HG03575 (cell line): ENCODE measurements at regions not wholly inside any gene's neighbourhood (a gene's known extent, or its start where the extent isn't known, plus 50 kb on each side); places are given as distances from the start of the nearest gene placed in this dataset.
"Not testable (repeated sequence)": the region's sequence is repeated elsewhere in the genome, so short reads cannot be mapped to it uniquely, and the experiment has no call there.

Experiments used
- ATAC-seq: cut with Tn5 transposase; IDR thresholded peaks from one replicate; pipeline ENCODE4 v1.9.1; 2021; ENCODE audit not compliant: unreplicated experiment, insufficient number of reproducible peaks, low FRiP score; ENCODE audit errors: extremely low read depth

DNA sequence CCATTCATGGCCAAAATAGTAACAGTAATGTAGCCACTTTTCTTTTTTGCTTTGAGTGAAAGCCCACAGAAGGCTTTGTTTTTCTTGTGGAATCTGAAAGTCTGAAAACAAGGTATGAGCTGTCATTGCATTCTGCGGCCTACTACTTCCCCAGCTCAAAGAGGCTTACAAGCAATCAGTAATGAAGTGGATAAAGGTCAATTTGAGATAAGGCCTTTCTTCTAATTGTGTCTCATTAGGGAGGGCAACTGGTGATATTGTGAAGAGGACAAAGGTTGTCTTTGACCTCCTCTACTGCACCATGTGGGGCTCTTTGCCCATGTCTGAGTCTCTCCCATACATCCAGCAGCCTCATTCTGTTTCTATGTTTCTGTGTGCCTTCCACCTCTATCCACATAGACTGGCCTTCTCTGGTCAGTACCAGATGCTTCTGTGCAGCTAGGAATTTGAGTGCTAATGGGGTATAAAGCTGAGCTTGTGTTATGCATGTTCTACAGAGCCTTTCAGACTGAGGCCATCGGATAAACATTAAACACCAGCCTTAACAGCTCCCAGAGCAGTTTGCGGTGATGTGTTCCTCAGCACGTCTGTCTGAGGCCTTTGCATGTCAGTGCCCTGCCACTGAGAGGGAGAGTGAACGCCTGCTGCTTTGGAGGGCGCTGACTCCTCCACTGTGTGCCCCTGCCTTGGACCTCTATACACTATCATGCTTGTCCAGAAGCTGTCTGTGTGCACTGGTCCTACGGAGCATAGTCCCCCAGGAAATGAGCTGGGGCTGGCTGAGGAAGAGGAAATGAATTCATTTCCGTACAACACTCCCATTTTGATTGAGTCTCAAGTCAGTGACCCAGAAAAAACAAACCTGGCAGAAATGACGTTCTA is 80.2 kb downstream of the SH2D1A start:
- ATAC-seq, result no peak

GRCh38 chrX:124433186-124433585 is 86.8 kb downstream of the SH2D1A start:
- ATAC-seq, result no peak

DNA sequence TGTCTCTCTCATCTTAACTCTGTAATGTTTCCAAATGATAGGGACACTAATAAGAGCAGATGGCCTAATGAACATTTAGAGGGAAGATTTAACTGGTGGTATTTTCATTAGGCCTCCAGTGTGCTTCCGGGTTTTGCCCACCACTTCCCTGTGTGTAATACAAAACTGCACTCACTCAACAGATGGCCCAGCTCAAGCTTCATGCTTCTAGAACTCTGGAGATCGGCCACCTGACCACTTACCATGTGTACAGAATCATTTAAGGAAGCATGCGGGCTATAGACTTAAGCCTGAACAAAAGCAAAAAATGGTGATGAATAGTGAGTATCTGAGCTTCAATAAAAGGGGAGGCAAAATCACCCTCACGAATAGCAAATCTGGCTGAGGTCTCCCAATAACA is 89.3 kb downstream of the SH2D1A start:
- no peak for ATAC-seq

DNA sequence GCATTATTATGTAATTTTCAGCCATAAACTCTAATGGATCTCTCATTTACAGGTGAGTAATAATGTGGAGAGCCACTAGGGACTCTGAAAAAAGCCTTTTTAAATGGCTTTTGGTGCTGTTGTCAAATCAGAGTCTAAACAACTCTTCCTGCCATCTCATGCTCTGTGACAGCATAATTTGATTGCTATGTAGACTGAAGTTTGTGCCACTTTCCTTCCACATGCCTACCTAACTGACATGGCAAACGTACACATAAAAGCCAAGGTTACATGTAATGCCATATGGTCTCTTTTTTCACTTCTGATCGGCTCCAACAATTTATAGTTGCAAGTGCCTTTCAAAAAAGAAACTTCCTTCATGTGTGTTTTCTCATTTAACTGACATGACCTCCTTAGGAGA is 94.3 kb downstream of the SH2D1A start:
- no peak for ATAC-seq

DNA sequence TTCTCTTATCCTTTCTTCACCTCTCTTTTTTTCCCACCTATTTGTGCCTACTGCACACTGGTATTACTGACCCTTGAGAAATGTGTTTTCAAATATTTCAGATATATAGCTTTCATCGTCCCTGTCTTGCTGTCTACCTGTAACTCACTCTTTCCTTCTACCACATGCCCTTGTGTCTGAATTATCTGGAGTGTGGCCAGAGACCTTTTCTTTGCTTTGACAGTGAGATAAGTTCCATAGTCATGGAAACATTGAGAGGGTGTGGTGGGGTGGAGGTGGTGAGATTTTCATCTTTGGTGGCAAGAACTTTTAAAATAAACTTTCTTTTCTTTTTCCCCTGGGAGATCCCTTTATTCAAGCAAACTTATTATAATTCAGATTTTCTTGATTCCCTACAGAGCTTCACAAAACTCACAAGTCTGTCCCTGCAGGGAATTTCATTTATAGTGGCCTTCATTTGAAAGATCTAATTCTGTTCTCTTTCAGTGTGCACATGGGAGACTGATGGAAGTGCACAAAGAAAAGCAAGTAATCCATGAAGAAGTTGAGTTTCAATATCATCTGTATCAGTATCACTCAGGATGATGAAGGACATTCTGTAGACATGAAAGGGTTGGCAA is 95.7 kb downstream of the SH2D1A start:
- ATAC-seq, result no peak

DNA sequence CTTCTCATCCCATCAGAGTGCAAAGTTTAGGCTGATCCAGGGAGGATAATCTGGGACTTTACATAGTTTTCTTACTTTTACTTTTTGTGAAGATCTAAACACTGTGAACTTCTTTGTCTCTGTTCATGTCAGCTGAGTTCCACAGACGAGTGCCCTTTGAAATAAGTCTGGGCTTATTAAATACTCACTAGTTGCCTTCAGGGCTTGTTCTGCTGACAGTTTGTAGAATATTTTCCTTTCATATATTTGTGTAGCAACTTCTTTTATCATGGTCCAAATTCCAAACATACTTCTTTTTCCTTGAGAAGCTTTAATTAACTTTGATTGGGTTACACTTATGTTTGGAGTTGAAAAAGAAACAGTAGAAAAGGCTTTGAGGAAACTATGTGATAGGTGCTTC is 109.6 kb downstream of the SH2D1A start:
- ATAC-seq, result no peak

DNA sequence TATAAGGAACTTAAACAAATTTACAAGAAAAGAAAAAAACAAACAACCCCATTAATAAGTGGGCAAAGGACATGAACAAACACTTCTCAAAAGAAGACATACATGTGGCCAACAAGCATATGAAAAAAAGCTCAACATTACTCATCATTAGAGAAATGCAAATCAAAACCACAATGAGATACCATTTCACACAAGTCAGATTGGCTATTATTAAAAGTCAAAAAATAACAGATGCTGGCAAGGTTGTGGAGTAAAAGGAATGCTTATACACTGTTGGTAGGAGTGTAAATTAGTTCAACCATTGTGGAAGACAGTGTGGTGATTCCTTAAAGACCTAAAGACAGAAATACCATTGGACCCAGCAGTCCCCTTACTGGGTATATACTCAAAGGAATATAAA is 113.5 kb downstream of the SH2D1A start:
- not testable (repeated sequence) for ATAC-seq

- ATAC-seq, result no peak
Observed at GRCh38 chrX:124462931-124463330, 116.6 kb downstream of the SH2D1A start.

- ATAC-seq, result no peak
Observed at GRCh38 chrX:124467202-124467601, 120.8 kb downstream of the SH2D1A start.

DNA sequence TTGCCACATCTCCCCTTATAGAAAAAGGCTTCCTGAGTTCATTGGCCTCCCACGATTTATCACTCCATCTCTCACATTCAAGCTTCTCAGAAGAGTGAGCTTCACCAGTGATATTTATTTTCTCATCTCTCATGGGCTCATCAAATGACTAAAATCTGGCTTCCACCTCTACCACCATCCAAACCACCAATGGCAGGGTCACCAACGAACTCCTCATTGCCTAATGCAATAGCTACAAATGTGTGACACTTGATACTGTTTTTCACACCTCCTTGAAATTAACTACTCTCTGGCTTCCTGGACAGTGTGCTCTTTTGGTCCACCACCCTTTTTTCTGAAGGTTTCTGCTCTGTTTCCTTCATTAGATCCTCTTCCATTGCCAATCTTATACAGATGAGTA is 129.0 kb downstream of the SH2D1A start:
- ATAC-seq, result no peak

GRCh38 chrX:124476562-124476961 is 130.2 kb downstream of the SH2D1A start:
- no peak for ATAC-seq

GRCh38 chrX:124478046-124478445 is 131.7 kb downstream of the SH2D1A start:
- no peak for ATAC-seq

DNA sequence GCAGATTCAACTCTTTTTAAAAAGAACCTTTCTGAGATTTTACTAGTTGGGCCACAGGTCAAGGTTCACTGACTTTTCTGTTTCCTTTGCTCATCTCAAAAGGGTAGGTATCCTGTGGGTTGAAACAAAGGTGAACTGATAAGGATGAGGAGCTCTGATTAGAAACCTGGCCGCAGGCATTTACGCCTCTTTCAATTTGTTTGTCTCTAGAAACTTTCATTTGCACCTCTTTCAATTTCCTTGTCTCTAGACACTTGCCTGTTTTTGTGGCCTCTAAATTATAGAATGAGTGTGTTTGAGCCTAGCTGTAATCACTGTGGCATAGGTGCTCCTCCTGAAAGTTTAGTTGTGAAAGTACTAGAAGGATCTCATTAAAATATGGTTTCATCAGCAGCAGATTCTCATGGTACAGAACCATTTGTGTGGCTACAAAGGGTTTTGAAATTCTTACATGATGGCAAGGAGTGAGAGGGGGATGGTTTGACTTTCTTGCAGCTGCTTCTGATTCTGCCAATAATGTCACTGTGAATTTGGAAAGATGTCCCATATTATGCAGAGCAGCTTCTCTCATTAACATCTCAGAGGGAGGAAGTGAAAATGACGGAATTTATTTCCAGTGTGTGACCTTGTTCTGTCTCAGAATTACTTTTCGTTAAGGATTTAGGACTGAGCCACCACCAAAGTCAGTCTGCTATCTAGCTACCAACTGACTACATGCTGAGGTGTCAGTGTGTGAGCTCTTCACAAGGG is 142.2 kb downstream of the SH2D1A start:
- ATAC-seq, result peak; percentile 91

- ATAC-seq, result no peak
Observed at GRCh38 chrX:124493984-124494383, 147.6 kb downstream of the SH2D1A start.

GRCh38 chrX:124497386-124497785 is 151.0 kb downstream of the SH2D1A start:
- no peak for ATAC-seq

GRCh38 chrX:124501586-124501985 is 155.2 kb downstream of the SH2D1A start:
- no peak for ATAC-seq

GRCh38 chrX:124502166-124502565 is 155.8 kb downstream of the SH2D1A start:
- ATAC-seq, result no peak

DNA sequence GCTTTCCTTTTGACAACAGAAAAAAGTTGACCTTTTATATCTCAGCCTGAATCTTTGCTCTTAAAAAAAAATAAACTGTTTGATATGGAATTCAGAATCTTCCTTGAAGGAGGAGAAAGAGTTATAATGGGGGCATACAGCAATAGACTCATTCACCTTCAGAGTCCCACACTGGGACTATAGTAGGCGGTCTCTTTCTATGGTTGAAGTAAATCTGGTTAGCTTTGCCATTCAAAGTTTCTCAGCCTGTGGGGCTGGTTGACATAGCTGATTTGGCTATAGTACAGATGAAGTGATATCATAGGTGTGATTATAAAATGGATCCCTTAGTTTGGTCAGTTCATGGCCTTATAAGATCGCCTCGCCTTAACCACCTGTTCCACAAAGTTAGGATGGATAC is 156.2 kb downstream of the SH2D1A start:
- ATAC-seq, result no peak

- ATAC-seq, result peak; percentile 78
Observed at GRCh38 chrX:124504111-124504983, 158.0 kb downstream of the SH2D1A start.
